ENCODE measurements at regions not wholly inside any gene's neighbourhood (a gene's known extent, or its start where the extent isn't known, plus 50 kb on each side); places are given as distances from the start of the nearest gene placed in this dataset.
"Not testable (repeated sequence)": the region's sequence is repeated elsewhere in the genome, so short reads cannot be mapped to it uniquely, and the experiment has no call there.

GRCh38 chr12:131365821-131366260 is 345.0 kb upstream of the SFSWAP start:
- no peak for DNase-seq

DNA sequence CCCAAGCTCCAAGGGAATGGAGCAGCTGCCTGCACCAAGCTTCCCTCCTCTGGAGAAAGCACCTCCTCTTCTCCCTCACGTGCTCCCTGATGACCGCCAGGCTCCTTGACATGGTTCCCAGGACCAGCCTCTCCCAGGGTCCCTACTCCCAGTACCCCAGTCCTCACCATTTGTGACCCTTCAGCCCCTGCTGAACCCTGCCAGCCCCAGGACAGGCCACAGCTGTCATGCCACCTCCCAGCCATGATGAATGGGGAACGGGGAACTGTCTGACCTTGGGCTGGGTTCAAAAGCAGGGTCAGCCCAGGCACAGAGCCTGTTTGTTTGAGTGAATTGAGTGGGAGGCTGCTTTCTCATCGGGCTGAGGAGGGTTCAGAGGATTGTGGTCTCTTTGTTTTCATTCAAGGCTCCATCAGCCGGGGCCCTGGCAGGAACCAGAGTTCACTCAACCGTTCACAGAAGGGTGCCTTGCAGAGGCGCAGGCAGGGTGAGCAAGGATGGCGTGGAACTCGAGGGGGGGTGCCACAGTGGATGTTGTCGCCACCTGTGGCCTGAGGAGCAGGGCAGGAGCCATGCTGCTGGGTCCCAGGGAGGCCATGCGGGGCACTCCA is 344.5 kb upstream of the SFSWAP start:
- DNase-seq = no peak

GRCh38 chr12:131367067-131367982 is 343.6 kb upstream of the SFSWAP start:
- not testable (repeated sequence) for DNase-seq

DNA sequence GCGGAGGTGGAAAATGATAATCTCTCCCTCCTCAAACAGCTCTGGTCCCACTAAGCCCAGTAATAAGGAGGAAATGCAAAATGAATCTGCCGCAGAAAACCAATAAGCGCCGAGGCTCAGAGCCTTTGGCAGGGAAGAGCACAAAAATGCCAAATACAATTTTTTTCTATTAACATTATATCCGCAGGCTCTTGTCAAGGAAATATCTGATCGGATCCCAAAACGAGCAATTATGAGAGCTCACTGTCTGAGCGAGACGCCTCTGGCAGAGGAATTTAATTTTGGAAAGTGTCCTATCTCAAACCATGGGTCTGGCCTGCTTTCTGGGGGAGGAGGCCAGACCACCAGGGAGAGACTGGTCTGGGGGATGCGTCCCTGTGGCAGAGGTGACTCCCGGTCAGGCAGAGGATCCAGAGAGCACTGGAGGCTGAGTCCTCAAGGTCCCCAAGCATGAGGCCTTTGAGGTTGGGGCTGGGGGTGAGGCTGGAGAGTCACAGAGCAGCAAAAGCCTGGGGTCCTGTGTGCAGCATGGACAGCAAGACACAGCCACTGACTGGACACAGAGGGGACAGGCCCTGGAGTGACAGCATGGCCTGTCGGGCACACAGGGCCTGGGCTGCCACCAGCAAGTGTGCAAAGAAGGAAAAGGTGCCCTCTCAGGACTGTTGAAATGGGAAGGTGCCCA is 342.8 kb upstream of the SFSWAP start:
- no peak for DNase-seq

DNA sequence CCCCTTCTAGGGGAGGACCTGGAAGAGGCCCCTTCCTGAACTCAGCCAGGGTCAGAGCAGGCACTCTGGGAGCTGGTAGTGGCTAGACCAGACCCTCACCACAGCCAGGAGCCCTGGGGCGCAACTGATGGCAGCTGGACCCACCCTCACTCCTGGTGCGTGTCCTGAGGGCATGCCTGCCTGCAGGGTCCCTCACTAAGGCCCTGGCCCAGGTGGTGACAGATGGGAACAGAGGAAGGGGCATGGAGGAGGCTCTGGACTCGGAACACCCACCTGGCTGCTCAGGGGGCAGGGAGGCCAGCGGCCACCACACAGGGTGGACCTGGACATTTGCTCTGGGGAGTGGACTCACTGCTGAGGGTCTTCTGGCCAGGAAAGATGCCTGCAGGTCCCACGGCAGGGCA is 342.2 kb upstream of the SFSWAP start:
- no peak for DNase-seq

GRCh38 chr12:131369094-131369845 is 341.6 kb upstream of the SFSWAP start:
- DNase-seq = no peak

DNA sequence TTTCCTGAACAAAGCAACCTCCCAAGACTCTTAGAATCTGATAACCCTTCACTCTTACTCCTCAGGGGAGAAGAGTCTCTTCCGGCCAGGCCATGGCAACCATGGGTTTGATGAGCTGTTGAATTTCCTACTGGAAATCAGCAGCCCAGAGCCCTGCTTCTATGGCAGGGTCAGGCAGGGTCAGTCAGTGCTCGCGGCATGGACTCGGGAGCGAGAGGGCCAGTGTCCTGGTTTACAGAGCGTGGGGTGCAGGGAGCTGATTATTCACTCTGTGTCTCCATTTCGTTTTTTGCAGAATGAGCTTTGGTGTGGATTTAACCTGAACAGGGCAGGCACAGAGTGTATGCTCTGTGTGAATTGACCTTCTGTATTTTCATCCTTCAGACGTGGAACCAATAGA is 340.6 kb upstream of the SFSWAP start:
- no peak for DNase-seq

GRCh38 chr12:131370791-131371347 is 340.0 kb upstream of the SFSWAP start:
- no peak for DNase-seq

DNA sequence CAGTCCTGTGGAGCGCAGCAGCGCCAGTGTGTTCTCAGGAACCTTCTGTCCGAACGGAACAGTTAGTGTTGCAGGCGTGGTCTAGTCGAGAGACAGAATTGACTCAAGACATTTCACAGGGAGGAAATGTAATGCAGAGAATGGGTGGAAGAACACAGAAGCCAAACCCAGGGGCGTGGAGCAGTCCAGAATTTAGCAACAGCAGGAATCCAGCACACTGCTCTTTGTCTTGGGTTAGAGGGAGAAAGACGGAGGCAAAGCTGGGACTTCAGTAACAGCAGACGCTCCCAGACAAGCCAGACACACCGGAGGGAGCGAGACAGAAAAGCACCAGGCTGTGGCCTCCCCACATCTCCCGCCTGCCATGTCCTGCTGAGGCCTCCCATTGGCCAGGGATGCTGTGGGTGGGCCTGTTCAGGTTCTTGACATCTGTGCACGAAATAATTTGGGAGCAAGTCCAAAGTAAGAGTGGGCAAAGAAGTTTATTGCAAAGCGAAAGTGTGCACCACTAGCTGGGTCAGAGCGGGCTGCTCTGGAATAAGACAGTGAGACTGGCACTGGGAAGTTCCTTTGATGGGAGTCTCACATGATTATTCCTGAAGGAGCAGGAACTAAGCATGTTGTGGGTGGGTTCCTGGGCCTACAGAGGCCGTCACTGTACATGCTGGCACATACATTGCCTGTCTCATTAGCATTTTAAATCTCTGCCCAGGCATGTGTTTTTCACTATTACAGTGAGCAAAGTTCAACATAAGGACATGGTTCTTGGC is 339.3 kb upstream of the SFSWAP start:
- no peak for DNase-seq

GRCh38 chr12:131372171-131372475 is 338.8 kb upstream of the SFSWAP start:
- no peak for DNase-seq

DNA sequence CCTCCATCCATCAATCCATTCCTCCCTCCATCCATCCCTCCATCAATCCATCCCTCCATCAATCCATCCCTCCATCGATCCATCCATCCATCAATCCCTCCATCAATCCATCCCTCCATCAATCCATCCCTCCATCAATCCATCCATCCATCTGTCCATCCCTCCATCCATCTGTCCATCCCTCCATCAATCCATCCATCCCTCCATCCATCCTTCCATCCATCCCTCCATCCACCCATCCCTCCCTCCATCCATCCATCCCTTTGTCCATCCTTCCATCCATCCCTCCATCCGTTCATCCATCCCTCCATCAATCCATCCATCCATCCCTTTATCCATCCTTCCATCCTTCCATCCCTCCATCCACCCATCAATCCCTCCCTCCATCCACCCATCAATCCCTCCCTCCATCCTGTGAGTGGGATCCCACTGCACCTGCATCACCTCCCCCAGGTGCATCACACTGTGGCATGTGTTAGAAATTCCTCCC is 338.1 kb upstream of the SFSWAP start:
- DNase-seq = no peak

DNA sequence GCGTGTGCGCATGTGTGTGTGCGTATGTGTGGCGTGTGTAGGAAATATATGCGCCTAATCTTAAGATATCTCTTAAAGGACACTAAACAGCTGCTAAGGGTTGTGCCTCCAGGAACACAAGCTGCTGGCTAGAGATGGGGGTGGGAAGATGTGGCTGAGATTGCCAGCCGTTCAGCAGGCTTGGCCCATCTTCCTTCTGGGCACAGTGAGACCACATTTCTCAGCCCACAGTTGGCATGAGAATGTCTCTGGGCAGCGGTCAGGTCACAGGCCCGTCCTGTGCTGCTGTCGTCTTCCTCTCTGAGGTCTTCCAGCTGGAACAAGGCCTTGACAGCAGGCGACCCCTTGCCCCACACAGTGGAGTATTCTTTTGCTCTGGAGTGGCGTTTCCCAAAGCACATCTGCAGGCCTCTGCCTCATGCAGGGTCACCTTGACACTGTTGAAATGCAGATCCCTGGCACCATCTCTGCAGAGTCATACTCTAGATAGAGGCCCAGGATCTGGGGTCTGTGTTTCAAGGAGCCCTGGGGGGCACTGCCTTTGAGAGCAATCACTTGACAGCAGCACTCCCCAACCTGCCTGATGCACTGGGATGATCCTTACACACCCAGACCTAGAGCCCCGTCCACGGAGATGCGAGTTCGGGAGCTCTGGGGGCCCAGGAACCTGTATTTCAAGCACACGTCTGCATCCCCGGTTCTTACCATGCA is 335.5 kb upstream of the SFSWAP start:
- no peak for DNase-seq

DNA sequence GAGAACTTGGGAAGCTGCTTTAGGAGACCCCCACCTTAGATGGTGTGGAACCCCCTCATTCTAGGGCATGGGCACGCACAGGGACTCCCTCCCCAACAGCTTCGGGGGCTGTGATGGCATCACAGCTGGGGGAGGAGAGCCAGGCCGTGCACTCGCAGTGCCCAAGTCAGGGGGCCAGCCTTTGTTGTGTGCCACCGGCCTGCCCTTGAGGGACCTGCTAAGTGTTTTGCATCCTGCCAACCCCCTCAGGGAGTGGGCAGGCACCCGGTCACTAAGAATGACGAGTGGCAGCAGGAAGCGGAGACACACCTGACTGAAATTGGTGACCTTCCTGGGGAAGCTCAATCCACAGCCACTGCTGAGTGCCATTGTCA is 334.9 kb upstream of the SFSWAP start:
- no peak for DNase-seq

GRCh38 chr12:131378176-131378842 is 332.6 kb upstream of the SFSWAP start:
- DNase-seq = no peak

GRCh38 chr12:131378861-131379665 is 331.8 kb upstream of the SFSWAP start:
- no peak for DNase-seq

GRCh38 chr12:131379738-131380137 is 331.2 kb upstream of the SFSWAP start:
- DNase-seq = no peak

GRCh38 chr12:131380220-131380964 is 330.5 kb upstream of the SFSWAP start:
- no peak for DNase-seq

DNA sequence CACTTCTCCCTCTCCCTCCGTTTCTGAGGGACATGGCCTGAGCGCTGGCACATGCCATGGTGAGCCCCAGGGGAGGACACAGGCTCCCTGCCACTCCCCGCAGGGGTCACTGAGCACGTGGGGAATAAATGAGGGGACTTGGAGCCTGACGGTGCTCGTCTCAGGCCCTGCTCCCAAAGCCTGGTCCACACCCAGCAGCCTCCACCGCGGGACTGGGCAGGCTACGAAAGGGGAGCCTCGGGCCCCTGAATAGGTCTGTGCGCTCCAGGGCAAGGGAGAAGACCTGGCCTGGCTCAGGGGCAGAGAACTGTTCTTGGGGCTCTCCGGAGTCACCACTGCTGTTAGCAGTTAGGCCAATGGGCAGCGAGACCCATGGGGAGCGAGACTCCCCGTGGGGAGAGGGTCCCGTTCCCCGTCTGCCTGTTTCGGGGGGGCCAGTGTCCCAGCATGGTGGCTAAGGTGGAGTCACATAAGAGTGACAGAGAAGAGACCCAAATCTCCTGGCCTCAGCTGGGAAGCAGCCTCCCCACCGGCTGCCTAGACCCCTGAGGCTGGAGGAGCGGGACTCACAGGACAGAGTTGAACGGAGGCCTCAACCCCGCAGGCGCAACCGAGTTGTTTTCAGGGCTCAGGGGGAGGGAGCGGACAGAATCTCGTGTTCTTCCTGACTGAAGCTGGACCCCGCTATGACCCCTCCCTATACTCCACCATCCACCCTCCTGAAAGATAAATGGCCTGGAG is 329.8 kb upstream of the SFSWAP start:
- DNase-seq = no peak

All from activated CD4-positive, alpha-beta T cell treated with anti-CD3 and anti-CD28 coated beads, Interleukin-2, amount 50 U/mL, for 16 hours (primary cell).